Hematopoietic multipotent progenitor cell treated with erythropoietin and hydrocortisone succinate and interleukin-3 and kit ligand, for 8 days (in vitro differentiated cells): ENCODE measurements at regions not wholly inside any gene's neighbourhood (a gene's known extent, or its start where the extent isn't known, plus 50 kb on each side); places are given as distances from the start of the nearest gene placed in this dataset.
A peak's percentile ranks its signal among the peaks of the same experiment; 100 is the strongest.
"Not testable (repeated sequence)": the region's sequence is repeated elsewhere in the genome, so short reads cannot be mapped to it uniquely, and the experiment has no call there.

Source experiments
- DNase-seq: peaks from one replicate; pipeline ENCODE4 v3.0.0-alpha.2; 2015

DNA sequence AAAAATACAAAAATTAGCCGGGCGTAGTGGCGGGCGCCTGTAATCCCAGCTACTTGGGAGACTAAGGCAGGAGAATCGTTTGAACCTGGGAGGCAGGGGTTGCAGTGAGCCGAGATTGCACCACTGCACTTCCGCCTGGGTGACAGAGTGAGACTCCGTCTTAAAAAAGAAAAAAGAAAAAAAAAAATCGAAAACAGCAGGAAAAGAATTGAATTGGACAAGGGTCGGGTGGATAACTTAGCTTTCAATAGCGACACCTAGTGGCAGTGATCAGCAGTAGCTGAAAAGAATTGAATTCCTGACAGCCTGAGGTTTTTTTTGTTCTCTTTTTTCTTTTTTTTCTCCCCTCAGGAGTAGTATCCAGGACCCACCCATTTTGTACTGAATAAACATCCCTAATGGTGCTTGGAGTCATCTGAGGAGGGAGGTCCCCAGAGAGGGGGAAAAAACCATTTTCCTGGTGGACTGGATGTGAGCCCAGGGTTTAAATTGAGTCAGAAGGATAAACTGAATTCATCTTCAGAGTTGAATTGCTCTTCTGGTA, 55.1 kb downstream of the CYCS start:
- DNase-seq: peak; percentile 77

DNA sequence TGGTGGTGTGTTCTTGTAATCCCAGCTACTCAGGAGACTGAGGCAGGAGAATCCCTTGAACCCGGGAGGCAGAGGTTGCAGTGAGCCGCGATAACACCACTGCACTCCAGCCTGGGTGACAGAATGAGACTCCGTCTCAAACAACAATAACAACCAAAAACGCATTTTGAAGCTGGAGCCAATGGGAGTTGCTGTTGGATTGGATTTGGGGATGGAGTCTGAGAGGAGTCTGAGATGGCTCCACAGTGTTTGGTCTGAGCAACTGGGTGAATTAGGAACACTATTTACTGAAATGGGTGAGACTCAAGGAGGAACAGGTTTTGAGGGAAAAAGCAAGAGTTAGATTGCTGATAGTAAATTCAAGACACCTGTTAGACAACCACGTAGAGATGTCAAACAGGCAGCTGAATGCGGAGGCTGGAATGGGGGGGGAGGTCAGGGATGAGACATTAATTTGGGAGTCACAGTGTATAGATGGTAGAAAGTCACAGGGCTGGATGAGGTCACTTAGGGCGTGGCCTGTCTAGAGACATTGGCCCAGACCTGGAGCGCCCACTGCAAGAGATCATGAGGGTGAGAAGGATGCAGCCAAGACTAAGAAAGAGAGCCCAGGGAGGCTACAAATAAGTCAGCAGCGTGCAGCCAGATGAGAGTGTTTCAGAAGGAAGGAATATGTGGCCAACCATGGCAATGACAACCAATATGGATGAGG, 56.4 kb downstream of the CYCS start:
- peak; percentile 22 for DNase-seq

DNA sequence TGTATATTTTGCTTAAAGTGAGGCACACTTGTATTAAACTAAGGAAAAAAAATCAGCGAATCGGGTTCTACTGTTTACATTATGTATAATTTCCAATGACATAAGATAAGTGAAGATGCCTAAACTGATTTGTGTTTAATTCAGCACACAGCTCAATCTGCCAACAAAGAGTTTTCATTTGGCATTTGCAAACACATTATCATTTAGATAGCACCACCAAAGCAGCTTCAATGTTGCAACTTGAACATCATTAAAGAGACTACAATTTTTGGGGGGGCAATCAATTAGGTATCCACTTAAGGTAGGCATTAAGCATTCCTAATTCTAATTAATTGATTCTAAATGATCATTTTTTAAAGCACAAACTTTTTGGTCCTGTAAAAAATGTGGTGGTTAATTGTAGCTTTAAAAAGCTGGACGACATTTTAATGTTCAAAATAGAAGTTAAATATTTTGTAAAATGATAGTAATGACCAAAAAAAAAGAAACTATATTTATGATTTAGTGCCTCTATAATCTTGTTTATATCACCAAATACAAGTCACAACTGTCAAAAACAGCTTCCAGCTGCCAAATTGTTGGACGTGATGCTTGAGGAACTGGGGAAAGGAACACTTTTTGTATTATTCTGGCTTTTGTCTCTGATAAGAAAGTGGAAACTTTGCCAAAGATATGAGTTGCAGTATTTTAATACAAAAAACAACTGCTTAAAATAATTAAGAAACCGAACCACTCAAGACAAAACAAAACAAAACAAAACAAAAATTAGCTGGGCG, 57.1 kb downstream of the CYCS start:
- DNase-seq: peak; percentile 27

DNA sequence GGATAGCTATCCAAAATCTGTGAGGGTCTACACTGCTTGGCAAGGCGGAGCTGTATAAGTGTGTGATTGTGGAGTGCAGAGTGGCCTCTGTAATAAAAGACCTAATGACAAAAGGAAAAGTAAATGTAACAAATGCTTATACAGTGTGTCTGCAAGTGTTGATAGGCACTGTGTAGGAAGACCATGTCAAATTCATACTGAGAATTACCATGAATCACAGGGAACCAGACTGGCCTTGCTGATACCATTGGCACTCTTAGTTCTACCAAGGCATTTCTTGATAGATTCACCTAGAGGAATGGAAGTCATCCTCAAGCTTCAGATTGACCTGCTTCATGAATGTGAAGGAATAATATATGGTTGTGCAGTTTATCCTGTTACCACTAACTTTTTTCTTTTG, 58.8 kb downstream of the CYCS start:
- DNase-seq: no peak

DNA sequence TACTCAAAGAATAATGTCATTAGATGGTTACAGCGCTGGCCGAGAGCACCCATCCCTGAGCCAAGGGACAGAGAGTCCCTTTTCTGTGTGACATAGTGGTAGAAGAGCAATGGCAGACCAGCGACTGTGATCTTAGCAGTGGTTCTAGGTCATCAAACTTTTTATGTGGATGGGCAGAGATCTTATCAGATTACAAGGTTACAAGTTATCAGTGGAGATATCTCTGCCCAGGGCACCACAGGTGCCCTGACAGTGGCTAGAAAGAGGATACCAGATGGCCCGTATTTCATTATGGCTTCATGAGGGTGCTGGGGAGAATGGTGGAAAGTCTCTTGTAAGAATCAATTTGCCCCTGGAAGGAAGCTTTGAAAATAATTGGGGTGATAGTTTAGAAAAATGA, 62.7 kb downstream of the CYCS start:
- DNase-seq: no peak

DNA sequence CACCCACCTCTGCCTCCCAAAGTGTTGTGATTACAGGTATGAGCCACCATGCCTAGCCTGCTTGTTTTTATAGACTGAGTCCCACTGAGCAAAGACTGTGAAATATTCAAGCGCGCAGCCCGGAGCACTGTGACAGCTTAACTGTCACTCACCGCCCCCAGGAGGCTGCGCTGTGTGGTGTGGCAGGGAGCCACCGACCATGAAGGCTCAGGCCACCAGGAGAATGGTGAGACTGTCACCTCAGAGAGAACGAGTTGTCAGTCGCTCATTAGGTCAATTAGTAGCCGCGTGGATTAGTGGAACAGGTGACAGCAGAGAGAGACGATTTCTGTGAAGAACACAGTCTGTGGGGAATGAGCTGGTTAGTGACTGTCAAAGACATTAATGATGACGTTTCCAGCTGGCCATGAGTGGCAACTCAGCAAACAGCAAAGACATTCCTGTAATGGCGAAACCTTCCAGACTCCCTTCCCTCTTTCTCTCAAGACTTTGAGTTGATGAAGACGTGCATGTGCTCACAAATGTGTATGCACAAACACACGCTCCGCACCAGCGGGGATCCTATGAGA, 64.5 kb downstream of the CYCS start:
- DNase-seq: no peak

DNA sequence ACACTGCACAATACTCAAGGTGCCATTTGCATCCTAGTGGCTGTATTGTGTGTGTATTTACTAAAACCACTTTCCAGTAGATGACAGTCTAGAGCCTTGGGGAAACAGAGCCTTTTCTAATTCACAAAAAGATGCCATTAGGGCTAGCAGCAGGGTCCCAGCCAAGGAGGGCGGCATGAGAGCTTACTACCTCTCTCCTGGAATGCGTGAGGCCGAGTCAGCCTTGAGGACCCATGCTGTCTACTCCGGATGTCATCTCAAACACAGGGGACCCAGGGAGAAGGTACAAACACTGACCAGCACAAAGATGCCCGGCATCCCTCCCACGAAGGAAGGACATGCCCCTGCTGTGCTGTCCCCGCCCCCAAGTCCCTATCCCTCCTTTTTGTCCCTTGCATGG, 65.5 kb downstream of the CYCS start:
- DNase-seq: no peak

DNA sequence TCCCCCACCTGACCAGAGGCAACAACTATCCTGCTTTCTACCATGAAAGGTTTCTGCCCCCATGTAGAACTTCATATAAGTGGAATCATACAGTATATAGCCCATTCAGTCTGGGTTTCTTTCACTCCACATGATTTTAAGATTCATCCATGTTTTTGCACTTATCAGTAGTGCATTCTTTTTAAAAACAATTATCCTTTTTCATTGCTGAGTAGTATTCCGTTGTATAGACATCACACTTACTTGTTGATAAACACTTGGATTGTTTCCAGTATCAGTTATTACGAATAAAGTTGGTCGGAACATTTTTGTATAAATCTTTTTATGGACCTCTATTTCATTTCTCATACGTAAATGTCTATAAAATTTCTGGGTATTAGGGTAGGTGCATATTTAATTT, 68.7 kb downstream of the CYCS start:
- no peak for DNase-seq

DNA sequence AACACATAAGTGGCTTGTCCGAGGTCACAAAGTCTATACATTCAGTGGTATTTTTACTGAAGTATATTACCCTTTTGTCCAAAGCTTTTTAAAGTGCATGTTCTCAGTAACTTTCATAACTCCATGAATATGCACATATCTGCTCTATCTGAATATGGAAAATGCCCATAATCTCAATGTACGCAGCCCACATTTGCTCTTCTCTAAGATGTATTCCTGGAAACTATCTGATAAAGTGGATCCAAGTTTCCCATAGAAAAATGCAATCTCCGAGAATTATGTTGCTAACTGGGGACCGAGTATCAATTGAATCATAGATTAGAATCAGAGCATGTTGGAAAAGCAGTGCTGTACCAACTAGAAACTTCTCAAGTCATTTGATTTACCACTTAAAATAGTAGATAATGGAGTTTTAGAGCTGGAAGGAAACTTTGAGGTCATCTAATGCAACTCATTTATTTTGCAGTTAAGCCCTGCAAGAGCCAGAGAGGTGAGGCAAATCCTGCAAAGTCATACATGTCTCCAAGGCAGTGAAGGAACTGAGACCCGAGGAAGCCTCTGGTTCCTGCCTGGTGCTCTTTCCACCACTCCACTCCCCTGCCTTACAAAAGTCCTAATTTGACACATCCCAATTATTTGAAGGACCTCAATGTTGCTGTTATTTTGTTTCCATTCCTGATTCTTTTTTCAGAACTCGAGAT, 69.4 kb downstream of the CYCS start:
- no peak for DNase-seq

DNA sequence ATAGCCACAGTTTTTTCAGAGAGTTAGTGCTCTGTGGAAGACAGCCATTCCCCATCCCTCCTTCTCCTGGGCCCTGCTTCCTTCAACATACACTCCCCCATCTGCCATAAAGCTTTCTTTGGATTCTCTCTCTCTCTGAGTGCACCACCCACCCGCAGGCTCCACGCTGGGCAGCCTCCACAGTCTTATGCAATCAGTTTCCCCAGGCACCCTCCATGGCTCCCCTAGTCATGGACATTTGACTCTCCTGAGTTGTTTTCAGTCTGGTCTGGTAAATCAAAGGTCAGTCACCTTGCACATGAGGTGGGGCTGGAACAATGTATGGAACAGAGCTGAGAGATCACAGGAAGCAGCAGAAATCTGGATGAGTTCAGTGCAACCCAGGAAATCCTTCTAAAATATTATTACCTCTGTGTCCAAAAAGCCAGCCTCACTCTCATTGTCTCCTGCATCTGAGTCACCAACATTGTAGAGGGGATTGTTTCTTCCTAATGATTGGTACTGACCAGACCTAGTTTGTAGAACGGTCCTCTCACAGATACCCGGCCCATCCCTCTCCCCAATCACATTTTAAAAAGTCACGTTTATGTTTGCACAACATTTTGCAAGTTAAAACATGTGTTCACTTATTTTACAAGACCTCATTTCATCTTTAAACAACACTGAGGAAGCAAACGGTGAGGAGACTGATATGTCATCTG, 70.1 kb downstream of the CYCS start:
- no peak for DNase-seq

DNA sequence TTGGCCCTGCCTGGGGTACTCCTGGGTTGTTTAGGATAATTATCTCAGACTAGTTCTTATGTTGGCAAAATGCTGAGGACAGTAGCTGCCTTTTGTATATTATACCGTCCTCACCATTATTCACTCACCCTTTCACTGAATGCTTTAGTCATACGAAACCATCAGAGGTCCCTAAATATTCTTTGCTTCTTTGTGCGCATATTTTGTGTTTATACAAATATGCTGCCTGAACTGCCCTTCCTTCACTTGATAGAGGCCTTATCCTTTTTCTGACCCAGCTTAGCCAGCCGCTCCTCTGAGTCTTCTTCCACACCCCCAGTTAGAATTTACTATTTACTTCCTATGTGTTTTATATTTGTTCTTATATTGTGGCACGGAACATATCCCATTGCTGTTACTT, 70.2 kb upstream of the OSBPL3 start:
- no peak for DNase-seq

DNA sequence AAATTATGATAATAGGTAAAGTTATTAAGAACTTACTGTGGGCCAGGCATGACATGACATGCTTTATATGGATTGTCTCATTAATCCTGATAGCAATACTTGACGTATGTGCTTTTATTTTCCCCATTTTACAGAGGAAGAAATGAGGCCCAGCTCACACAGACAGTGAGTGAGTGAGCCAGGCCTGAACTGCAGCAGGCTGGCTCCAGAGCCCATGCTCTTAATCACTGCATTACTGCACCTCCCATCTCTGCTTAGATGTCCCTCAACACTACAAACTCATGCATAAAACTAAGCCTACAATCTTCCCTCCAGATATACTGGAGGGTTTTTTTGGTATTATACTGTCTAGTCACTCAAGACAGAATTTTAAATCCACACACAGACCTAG, 68.5 kb upstream of the OSBPL3 start:
- DNase-seq: no peak

DNA sequence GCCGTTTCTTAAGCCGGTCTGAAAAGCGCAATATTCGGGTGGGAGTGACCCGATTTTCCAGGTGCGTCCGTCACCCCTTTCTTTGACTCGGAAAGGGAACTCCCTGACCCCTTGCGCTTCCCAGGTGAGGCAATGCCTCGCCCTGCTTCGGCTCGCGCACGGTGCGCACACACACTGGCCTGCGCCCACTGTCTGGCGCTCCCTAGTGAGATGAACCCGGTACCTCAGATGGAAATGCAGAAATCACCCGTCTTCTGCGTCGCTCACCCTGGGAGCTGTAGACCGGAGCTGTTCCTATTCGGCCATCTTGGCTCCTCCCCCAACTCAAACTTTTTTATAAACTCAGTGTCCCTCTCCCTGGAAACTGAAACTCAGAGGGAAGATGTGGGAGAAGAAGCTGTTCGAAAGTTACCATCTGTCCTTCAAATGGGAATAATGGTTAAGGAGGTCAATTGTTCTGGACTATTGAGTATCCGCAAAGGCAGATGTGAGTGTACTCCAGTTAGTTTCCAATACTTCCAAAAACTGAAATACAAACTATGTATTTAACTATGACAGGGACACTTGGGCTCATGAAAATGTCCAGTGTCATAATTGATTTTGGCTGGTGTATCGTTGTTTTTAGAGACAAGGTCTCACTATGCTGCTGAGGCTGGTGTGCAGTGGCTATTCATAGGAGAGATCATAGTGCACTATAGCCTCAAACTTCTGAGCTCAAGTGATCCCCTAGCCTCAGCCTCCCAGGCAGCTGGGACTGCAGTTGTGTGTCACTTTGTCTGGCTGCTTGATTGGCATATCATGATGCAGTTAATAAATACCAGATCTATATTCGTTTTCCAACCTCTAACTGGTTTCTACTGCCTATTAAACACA, 67.8 kb upstream of the OSBPL3 start:
- DNase-seq: not testable (repeated sequence)

DNA sequence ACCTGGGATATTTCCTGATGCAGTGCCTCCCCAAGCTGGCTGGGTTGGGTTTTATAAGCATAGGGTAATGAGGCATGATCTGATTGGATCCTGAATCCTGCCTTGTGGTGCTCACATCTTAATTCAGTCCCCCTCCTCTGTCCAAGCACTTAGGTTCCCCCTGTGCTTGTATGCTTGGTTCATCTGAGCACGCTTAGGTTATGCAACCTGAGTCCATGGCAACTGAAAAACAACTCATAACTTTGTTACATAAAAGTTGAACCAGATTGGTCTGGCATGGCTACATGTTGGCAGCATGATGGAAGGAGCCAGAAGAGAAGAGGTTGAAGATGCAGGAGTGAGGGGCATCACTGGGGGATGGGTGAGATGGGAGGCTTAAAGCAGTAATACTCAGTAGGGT, 57.3 kb upstream of the OSBPL3 start:
- DNase-seq: no peak

DNA sequence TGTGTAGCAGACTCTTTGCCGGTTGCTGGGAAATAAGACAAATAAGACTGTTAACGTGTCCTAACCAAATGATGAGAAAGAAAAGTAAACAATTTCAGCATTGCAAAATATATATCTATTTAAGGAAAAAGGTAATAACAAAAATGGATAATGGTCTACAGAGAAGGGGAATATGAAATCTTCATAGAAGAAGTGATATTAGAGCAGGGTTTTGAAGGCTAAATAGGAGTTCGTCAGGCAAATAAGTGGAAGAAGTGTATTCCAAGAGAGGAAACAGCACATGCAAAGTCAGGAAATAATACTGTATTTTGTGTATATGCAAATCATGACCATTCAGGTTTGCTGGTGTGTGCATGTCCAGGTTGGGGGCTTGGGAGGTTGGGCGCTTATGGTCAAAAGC, 55.3 kb upstream of the OSBPL3 start:
- no peak for DNase-seq

DNA sequence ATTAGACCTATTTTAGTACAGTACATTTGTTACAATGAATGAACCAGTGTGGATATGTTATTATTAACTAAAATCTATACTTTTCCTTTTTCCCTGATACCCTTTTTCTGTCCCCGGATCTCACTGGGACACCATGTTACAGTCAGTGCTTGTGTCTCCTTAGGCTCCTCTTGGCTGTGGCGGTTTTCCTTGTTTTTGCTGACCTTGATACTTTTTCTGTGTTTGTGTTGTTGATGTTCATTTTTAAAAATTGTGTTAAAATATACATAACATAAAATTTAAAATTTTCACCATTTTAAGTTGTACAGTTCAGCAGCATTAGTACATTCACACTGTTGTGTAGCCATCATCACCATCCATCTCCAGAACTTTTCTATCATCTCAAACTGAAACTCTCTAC, 54.2 kb upstream of the OSBPL3 start:
- no peak for DNase-seq

DNA sequence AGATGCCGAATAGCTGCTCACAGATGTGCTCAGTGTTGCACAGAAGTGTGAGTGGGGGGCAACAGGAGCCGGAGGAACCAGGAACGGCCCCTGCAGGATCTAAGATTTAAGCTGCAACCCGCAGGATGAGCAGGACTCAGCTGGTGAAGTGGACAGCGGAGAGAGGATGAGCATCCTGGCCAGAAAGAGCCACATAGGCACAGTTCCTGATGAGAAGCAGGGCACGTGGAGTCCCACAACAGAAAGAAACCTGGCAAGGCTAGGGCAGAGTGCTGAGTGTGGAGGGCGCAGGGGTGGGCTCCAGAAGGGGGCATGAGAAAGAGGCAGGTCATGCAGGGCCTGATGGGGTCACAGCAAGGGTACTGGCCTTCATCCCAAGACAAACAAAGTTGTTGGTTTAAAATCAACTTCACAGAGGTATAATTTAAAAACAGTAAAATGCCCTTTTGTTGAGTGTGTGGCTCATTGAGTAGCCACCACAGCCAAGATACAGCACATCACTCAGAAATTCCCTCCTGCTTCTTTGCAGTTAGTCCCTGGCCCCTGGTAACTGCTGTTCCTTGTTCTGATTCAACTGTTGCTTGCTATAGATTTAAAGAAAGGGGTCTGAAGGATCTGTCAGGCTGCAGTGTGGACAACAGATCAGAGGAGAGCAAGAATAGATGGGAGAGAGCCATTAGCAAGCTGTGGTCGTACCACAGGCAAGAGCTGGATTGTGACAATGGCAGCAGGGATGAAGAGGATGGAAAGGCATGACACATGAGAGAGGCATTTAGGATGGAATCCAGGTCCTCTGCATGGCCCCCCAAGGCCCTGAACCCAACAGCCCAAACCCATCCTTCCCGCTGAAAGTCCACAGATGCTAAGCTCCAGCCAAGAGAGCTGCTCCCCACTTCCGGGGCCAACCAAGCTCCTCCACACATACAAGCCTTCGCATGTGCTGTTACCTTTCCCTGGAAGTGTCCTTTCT, 53.1 kb upstream of the OSBPL3 start:
- DNase-seq: no peak

DNA sequence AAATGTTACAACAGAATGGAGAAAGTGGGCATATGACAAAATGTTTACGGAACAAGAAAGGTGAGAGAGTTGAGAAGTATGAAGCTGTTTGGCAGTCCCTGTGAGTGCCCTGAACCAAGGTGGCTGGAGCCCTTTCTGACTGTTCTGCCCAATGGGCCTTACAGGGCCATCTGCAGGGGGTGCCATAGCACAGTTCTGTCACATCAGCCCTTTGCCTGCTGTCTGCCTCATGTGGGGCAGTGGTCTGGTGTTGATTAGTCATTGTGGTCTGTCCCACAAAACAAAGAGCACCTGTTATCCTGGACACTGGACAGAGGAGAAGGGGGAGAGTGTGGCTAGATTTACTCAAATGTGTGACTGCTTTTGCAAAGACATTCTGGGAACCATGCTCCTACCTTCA, 51.5 kb upstream of the OSBPL3 start:
- DNase-seq: peak; percentile 10

DNA sequence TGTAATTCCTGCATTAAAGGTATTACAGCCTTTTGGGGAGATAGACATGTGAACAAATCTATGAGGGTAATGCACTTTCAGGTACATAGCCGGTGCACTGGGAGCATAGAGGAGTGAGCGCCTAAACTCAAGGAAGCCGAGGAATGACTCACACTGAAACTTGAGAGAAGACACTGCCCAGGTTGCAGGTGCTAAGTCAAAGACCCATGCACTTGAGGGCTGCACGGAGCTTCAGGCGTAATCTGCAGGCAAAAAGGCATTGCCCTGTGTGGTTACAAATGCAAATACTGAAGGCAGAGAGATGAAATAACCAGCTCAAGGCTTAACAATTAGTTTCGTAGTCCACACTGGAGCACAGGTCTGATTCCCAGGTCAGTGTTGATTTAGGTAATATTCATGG, 51.0 kb upstream of the OSBPL3 start:
- DNase-seq: no peak
